A673 (cell line): ENCODE measurements at regions not wholly inside any gene's neighbourhood (a gene's known extent, or its start where the extent isn't known, plus 50 kb on each side); places are given as distances from the start of the nearest gene placed in this dataset.

ENCODE experiments used
- EZH2 ChIP-seq: fragments of 200-600 bp; sonication (generic); IDR thresholded peaks from 2 replicates; pipeline ENCODE4 v1.6.1; 2017; ENCODE audit warnings: borderline replicate concordance, low read depth, mild to moderate bottlenecking, mixed read lengths, antibody characterized with exemption, low read length; ENCODE audit not compliant: poor library complexity, severe bottlenecking
- TF ChIP-seq, protein P1 (sequence below): fragments of 300-800, 200-600 bp; sonication (generic); conservative IDR thresholded peaks from 2 replicates; pipeline ENCODE4 v1.5.1; 2017; ENCODE audit warnings: low read depth, mild to moderate bottlenecking, antibody characterized with exemption, low read length, moderate library complexity, mixed read lengths

DNA sequence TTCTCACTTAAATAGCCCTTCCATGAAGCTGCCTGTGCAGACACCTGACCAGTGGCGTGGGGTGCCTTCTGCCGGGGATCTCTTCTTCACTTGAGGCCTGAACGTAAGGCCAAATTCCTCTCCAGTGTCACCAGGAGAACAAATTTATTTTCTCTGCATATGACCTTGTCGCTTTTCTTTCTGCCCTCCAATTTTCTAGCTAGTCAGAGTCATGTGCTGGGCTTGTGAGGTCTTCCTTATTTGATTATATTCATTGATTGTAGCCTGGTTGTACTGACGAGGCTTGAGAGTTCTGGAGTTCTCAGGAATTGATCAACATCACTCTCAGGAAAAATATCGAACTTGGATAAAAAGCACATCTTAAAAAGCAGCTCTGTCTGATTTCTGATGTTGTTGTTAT, 255.7 kb downstream of the BUB3 start:
- TF ChIP-seq, protein P1, sequence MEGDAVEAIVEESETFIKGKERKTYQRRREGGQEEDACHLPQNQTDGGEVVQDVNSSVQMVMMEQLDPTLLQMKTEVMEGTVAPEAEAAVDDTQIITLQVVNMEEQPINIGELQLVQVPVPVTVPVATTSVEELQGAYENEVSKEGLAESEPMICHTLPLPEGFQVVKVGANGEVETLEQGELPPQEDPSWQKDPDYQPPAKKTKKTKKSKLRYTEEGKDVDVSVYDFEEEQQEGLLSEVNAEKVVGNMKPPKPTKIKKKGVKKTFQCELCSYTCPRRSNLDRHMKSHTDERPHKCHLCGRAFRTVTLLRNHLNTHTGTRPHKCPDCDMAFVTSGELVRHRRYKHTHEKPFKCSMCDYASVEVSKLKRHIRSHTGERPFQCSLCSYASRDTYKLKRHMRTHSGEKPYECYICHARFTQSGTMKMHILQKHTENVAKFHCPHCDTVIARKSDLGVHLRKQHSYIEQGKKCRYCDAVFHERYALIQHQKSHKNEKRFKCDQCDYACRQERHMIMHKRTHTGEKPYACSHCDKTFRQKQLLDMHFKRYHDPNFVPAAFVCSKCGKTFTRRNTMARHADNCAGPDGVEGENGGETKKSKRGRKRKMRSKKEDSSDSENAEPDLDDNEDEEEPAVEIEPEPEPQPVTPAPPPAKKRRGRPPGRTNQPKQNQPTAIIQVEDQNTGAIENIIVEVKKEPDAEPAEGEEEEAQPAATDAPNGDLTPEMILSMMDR = no peak
- no peak for TF ChIP-seq EZH2
